Colon (tissue), 2 donors: ENCODE measurements at regions not wholly inside any gene's neighbourhood (a gene's known extent, or its start where the extent isn't known, plus 50 kb on each side); places are given as distances from the start of the nearest gene placed in this dataset.
A peak's percentile ranks its signal among the peaks of the same experiment; 100 is the strongest.
"Not testable (repeated sequence)": the region's sequence is repeated elsewhere in the genome, so short reads cannot be mapped to it uniquely, and the experiment has no call there.

Experiments used
- FAIRE-seq: peaks from 2 replicates; lab custom pipeline; 2012; peaks lifted over from hg19 to GRCh38; lab: Jason Lieb, UNC
- donor health status: control.
- donor health status: control.

GRCh38 chr7:65621580-65622201, 248.0 kb downstream of the ZNF92 start:
- peak; percentile 41 for FAIRE-seq

- not testable (repeated sequence) for FAIRE-seq
Measured at GRCh38 chr7:65631236-65631635, 241.6 kb upstream of the VKORC1L1 start.

GRCh38 chr7:65633587-65634404, 239.1 kb upstream of the VKORC1L1 start:
- FAIRE-seq: not testable (repeated sequence)

DNA sequence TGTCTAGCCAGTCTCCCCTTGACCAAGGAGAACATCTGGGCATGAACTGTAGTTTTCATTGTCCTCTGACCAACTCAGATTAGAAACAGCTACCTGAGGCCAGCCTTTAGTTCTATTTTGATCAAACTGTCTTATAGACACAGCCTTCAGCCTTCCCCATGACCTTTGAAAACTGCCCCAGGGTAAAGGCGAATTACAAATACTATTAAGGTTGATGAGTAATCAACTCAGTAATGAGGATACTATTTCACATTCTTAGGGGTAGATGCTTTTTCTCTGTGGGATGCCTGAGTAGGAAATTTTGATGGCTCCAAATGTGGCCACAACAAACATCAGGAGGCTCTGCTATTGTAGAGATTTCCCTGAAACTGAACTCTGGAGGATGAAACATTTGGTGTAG, 234.0 kb upstream of the VKORC1L1 start:
- FAIRE-seq: not testable (repeated sequence)

- FAIRE-seq: not testable (repeated sequence)
Measured at GRCh38 chr7:65639717-65640116, 233.2 kb upstream of the VKORC1L1 start.

DNA sequence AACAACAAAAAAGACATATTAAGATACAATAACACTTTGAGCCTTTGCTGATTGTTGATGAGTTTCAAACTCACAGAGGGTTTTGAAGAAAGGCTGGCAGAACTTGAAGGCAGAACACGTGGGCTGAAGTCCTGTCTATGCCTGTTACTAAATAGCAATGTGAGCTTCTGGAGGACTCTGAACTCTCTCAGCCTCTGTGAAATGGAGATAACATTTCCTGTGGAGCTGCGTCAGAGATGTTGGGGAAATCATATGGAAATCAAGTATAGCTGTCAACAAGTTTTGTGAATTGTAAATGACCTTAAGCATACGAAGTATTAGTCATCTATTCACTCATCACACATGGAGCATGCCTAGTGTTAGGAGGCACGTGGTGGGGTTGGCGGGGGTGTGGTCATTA, 229.4 kb upstream of the VKORC1L1 start:
- FAIRE-seq: not testable (repeated sequence)

- FAIRE-seq: not testable (repeated sequence)
Measured at GRCh38 chr7:65647153-65647964, 225.5 kb upstream of the VKORC1L1 start.

DNA sequence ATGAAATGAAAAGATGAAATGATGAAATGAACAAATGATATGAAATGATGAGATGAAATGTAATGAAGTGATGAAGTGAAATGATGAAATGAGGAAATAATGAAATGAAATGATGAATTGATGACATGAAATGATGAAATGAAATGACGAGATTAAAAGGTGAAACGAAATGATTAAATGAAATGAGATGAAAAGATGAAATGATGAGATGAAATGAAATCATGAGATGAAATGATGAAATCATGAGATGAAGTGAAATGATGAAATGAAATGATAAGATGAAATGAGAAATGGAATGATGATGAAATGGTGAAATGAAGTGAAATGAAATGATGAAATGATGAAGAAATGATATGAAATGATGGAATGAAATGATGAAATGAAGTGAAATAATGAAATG, 221.7 kb upstream of the VKORC1L1 start:
- FAIRE-seq: not testable (repeated sequence)

DNA sequence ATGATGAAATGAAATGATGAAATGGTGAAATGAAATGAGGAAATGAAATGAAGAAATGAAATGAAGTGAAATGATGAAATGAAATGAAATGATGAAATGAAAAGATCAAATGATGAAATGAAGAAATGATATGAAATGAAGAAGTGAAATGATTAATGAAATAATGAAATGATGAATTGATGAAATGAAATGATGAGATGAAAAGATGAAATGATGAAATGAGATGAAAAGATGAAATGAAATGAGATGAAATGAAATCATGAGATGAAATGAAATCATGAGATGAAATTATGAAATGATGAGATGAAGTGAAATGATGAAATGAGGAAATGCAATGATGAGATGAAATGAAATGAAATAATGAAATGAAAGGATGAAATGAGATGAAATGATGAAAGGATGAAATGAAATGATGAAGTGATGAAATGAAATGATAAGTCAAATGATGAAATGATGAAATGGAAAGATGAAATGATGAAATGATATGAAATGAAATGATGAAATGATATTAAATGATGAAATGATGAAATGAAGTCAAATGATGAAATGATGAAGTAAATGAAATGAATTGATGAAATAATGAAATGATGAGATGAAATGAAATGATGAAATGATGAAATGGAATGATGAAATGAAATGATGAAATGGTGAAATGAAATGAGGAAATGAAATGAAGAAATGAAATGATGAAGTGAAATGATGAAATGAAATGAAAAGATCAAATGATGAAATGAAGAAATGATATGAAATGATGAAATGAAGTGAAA, 220.9 kb upstream of the VKORC1L1 start:
- FAIRE-seq: not testable (repeated sequence)

GRCh38 chr7:65652669-65653068, 220.2 kb upstream of the VKORC1L1 start:
- FAIRE-seq: not testable (repeated sequence)

DNA sequence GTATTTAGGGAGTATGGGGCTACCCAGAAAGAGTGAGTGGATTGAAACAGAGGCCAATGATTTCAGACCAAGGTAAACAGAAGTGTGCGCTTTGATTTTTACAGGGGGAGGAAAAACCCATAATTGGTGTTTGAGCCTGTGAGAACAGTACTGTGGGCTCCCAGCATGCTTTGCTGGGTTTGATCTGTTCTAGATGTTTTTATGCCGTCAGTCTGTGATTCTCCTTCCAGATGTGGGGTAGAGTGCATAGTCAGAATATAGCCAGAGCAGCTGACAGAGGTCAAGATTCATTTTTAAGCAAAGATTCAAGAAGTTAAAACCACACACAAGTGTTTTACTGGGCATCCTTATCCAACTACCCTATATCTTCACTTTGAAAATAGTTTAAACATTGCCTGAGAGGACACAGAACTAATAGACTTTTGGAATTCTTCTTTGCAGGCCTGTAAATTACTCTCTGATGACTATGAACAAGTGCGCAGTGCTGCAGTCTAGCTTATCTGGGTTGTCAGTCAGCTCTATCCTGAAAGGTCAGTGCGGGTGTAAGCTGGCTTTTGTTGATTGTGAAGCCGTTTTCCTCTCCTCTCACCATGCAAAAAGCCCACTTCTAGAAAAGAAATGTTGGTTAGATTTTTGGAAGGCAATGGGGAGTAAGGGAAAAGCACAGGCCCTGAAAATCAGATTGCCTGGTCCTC, 216.2 kb upstream of the VKORC1L1 start:
- not testable (repeated sequence) for FAIRE-seq

DNA sequence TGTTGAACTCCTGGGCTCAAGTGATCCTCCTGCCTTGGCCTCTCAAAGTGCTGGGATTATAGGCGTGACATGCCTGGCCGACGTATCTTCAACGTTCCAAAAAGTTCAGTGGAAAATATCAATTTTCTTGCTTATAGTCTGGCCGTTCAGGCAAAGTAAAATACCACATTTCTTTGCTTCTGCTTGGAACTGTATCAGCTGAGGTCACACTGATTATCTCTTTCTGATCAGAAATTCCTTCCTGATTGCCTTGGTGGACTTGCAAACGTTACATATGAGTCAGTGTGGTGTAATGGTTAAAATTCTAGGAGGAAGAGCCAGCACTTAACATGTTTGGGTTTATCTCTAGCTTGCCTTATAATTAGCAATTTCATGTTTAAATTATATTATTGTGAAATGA, 189.5 kb upstream of the VKORC1L1 start:
- FAIRE-seq: not testable (repeated sequence)

DNA sequence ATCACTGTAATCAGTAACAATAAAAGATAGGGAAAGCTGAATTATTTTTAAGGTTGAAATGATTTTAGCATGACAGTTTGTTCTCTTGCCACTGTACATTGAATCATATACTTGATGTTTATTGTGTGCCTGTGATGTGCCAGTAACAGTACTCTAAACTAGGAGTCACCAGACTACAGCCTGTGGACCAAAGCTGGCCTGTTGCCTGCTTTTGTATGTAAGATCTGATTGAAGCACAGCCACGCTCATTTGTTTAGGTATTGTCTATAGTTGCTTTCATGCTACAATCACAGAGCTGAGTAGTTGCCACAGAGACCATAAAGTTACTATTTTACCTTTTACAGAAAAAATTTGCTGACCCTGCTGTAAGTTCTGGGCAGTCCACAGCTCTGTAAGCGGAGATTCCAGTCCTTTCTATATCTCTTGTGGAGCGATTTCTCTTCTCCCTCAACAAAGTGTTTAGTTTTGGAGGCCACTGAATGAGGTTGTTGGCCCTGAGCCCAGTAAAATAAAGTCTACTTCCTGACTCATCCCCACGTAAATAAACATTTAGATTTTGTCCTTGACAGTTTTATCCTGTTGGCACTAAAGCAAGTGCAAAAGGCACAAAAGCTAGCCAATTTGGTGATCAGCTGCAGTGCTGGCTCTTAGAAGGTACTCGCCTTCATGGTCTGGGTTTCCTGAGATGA, 173.7 kb upstream of the VKORC1L1 start:
- FAIRE-seq: not testable (repeated sequence)

GRCh38 chr7:65699715-65700356, 173.0 kb upstream of the VKORC1L1 start:
- not testable (repeated sequence) for FAIRE-seq

DNA sequence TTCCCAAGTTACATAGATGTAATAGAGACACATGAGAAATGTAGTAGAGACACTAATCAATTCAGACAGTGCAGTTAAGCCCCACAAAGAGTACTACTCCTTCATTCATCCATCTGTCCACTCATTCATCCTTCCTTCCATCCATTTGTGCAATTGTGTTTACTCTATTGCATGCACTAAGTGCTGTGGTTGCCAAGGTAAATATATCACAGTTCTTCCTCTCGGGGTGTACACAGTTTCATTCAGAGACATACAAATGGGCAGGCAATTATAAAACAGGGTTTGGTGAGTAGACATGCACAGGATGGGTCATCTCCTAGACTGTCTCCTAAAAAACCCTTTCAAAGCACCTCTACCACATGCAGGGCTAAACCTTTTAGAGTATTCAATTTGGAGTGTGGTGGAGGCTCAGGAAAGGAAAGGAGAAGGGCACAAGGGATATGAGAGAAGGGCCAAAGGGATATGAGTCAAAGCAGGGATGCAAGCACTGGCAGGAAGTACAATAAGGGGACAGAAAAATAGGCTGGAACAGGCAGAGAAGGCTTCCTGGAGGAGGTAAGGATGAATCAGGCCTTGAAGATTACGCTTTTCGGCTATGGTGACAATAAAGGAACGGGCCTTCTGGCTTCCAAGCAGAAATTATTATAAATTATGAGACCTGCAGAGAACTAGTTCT, 153.6 kb upstream of the VKORC1L1 start:
- FAIRE-seq: not testable (repeated sequence)

DNA sequence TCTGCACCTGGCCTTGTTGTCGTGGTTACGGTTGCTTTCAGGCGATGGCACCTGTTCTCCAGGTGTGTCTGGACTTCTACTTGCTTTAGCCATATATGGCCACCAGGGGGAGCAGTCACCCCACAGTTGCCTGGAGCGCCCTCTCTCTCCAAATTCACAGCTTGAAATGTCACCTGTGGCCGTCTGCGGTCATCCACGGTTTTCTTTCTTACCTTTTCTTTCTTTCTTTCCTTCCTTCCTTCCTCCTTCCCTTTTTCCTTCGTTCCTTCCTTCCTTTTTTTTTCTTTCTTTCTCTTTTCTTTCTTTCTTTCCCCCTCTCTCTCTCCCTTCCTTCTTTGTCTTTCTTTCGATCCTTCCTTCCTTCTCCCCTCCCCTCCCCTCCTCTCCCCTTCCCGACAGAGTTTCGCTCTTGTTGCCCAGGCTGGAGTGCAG, 150.5 kb upstream of the VKORC1L1 start:
- no peak for FAIRE-seq

DNA sequence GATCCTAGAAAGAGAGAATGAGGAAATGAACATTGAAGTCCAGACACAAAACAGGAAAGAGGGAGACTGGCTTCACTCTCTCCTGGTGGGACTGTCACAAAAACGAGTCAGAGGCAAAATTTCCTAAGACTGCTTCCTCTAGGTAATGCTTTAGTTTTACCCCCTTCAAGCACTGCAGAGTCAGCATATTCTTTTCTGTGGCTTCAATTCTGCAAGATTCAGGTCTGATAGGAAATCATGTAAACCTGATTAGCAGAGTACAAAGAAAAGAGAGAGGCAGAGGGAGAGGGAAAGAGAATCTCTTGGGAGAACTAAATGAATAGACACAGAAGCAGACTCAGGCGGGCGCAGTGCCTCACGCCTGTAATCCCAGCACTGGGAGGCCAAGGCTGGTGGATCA, 145.7 kb upstream of the VKORC1L1 start:
- not testable (repeated sequence) for FAIRE-seq

GRCh38 chr7:65731129-65731528, 141.7 kb upstream of the VKORC1L1 start:
- FAIRE-seq: no peak

GRCh38 chr7:65731562-65732035, 141.3 kb upstream of the VKORC1L1 start:
- FAIRE-seq: no peak
